Retinal pigment epithelial cell (primary cell): ENCODE measurements at regions not wholly inside any gene's neighbourhood (a gene's known extent, or its start where the extent isn't known, plus 50 kb on each side); places are given as distances from the start of the nearest gene placed in this dataset.

ENCODE experiments used
- DNase-seq: peaks from one replicate; pipeline ENCODE4 v3.0.0-alpha.2; 2010; ENCODE audit warnings: low read depth
- H3K4me3 ChIP-seq: 2 replicates; pipeline ENCODE4 v1.5.1; 2011; ENCODE audit warnings: mild to moderate bottlenecking, low read length, control low read depth, moderate library complexity
- CTCF ChIP-seq: conservative IDR thresholded peaks from 2 replicates; pipeline ENCODE4 v1.5.1; 2011; ENCODE audit warnings: low read depth, low read length, control low read depth, inconsistent platforms

- no peak for TF ChIP-seq CTCF
- no peak for DNase-seq
- H3K4me3 ChIP-seq = no peak overlapping the region
Measured at GRCh38 chr21:16402752-16403151, 673.0 kb downstream of the USP25 start.

GRCh38 chr21:16404776-16405175 lies 675.0 kb downstream of the USP25 start:
- TF ChIP-seq CTCF = no peak
- no peak overlapping the region for H3K4me3 ChIP-seq
- DNase-seq = no peak

GRCh38 chr21:16406355-16406754 lies 676.6 kb downstream of the USP25 start:
- no peak for TF ChIP-seq CTCF

GRCh38 chr21:16407403-16408240 lies 677.8 kb downstream of the USP25 start:
- no peak for TF ChIP-seq CTCF
- DNase-seq = peak; percentile 95
- H3K4me3 ChIP-seq = no peak overlapping the region

More at GRCh38 chr21:16406355-16406754, 676.6 kb downstream of the USP25 start:
- DNase-seq = no peak
- no peak overlapping the region for H3K4me3 ChIP-seq

GRCh38 chr21:16408280-16408679 lies 678.5 kb downstream of the USP25 start:
- no peak for TF ChIP-seq CTCF
- H3K4me3 ChIP-seq = no peak overlapping the region
- DNase-seq = no peak

- no peak for DNase-seq
- no peak for TF ChIP-seq CTCF
- H3K4me3 ChIP-seq = no peak overlapping the region
Measured at GRCh38 chr21:16409352-16409751, 679.6 kb downstream of the USP25 start.

GRCh38 chr21:16418226-16418625 lies 688.4 kb downstream of the USP25 start:
- no peak overlapping the region for H3K4me3 ChIP-seq
- DNase-seq = no peak

More at GRCh38 chr21:16418226-16418625, 688.4 kb downstream of the USP25 start:
- no peak for TF ChIP-seq CTCF
